Endothelial cell (in vitro differentiated cells): ENCODE measurements at regions not wholly inside any gene's neighbourhood (a gene's known extent, or its start where the extent isn't known, plus 50 kb on each side); places are given as distances from the start of the nearest gene placed in this dataset.

ENCODE experiments used
- DNase-seq: peaks from one replicate; pipeline ENCODE4 v3.0.0; 2021; ENCODE audit warnings: low spot score
- H3K27ac Mint-ChIP-seq: one replicate; pipeline ENCODE4 v1.8.0; 2021; ENCODE audit warnings: mixed read lengths, inconsistent platforms; ENCODE audit not compliant: unreplicated experiment
- H3K27me3 Mint-ChIP-seq: one replicate; pipeline ENCODE4 v1.8.0; 2021; ENCODE audit warnings: mild to moderate bottlenecking, moderate library complexity, mixed read lengths, inconsistent platforms; ENCODE audit not compliant: unreplicated experiment
- H3K36me3 Mint-ChIP-seq: one replicate; pipeline ENCODE4 v1.8.0; 2021; ENCODE audit warnings: mild to moderate bottlenecking, low read depth, mixed read lengths, inconsistent platforms; ENCODE audit not compliant: unreplicated experiment
- H3K4me1 Mint-ChIP-seq: one replicate; pipeline ENCODE4 v1.8.0; 2021; ENCODE audit warnings: mild to moderate bottlenecking, mixed read lengths, inconsistent platforms; ENCODE audit not compliant: unreplicated experiment
- H3K4me3 Mint-ChIP-seq: one replicate; pipeline ENCODE4 v1.8.0; 2021; ENCODE audit warnings: mild to moderate bottlenecking, mixed read lengths, inconsistent platforms; ENCODE audit not compliant: unreplicated experiment
- H3K9me3 Mint-ChIP-seq: one replicate; pipeline ENCODE4 v1.8.0; 2021; ENCODE audit warnings: mixed read lengths, inconsistent platforms; ENCODE audit not compliant: unreplicated experiment
- TF ChIP-seq, protein P1 (sequence below): fragments of 200-600 bp; sonication (generic); IDR thresholded peaks from one replicate; pipeline ENCODE4 v1.5.0; 2021; ENCODE audit warnings: antibody characterized with exemption; ENCODE audit not compliant: unreplicated experiment

DNA sequence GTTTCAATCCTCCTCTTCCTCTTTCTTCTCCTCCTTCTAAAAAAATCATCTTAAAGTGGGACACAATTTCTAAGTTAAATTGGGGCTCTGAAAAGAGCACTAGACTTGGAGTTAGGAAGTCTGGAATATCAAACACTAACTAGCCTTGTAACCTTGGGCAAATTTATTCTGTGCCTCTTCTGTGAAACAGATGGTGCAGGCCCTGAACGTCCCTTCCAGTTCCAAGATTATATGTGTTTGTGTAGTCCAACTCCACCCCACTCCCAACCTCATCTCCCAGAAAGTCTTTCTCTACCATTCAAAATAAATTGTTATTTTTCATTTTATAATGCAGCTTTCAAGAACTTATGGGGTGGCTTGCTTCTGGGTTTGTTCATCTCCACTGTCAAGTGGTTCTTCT lies 630.0 kb downstream of the LMO4 start:
- no peak for DNase-seq
- Mint-ChIP-seq H3K4me1 (no peaks in the 10 kb centered on the region), H3K9me3 (no peaks in the 10 kb centered on the region), H3K27me3 (no peaks in the 10 kb centered on the region), H3K27ac (no peak overlapping the region), H3K36me3 (no peaks in the 10 kb centered on the region), H3K4me3 (no peak overlapping the region)
- TF ChIP-seq, protein P1, sequence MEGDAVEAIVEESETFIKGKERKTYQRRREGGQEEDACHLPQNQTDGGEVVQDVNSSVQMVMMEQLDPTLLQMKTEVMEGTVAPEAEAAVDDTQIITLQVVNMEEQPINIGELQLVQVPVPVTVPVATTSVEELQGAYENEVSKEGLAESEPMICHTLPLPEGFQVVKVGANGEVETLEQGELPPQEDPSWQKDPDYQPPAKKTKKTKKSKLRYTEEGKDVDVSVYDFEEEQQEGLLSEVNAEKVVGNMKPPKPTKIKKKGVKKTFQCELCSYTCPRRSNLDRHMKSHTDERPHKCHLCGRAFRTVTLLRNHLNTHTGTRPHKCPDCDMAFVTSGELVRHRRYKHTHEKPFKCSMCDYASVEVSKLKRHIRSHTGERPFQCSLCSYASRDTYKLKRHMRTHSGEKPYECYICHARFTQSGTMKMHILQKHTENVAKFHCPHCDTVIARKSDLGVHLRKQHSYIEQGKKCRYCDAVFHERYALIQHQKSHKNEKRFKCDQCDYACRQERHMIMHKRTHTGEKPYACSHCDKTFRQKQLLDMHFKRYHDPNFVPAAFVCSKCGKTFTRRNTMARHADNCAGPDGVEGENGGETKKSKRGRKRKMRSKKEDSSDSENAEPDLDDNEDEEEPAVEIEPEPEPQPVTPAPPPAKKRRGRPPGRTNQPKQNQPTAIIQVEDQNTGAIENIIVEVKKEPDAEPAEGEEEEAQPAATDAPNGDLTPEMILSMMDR: no peak

DNA sequence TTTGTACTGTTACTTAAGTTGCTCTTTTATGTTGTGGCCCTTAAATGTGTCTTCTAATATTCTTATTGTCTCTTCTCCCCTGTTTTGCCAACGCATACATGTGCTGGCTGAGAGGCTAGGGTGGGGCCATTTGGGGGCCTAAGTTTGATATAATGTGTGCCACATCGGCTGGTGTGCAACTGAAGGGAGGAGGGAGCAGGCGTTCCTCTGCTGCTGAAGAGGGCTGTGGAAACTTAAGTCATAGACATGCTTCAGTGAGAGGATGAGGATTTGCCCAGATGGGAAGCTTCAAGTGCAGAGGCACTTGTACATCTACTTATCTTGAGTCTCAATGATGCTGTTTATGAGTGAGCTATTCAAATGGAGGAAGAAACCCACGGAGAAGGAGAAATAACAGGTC lies 630.6 kb downstream of the LMO4 start:
- Mint-ChIP-seq H3K4me1 (no peaks in the 10 kb centered on the region), H3K27ac (no peak overlapping the region), H3K36me3 (no peaks in the 10 kb centered on the region), H3K4me3 (no peak overlapping the region), H3K27me3 (no peaks in the 10 kb centered on the region), H3K9me3 (no peaks in the 10 kb centered on the region)
- DNase-seq: no peak
- TF ChIP-seq, protein P1: no peak

DNA sequence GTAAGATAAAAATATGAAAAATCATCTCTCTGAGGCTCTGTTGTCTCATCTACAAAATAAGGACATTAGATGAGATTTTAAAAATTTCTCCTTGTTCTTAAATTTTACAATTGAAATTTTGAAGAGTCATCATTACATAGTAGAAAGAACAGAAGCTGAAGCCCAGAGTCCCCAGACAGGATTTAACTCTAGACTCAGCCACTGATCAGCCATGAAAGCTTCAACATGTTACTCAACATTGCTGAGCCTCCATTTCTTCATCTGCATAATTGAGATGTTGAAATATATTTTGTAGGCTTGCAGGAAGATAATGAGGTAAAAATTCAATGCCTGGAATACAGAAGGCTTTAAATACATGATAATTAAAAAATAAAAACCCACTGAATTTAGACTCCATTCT lies 633.3 kb downstream of the LMO4 start:
- Mint-ChIP-seq H3K27ac (no peak overlapping the region), H3K36me3 (no peaks in the 10 kb centered on the region), H3K27me3 (no peaks in the 10 kb centered on the region), H3K4me3 (no peak overlapping the region), H3K4me1 (peaks cover 4% of the 10 kb centered on the region), H3K9me3 (no peaks in the 10 kb centered on the region)
- DNase-seq: no peak
- TF ChIP-seq, protein P1: no peak

DNA sequence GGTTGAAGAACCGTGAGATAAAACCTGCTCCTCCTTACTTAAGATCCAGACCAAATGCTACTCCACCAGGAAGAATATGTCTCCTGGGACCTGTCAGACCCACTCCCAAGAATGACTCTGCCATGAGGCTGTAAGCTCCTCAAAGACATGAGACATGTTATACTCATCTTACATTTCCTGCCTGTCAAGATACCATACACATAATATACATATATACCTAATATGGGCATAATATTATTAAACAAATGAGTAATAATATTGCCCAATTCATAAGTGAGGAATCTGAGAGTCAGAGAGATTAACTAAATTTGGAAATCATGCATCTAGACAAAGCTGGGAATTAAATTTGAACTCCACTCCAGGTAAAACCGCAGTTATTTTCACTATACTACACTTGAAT lies 634.9 kb downstream of the LMO4 start:
- TF ChIP-seq, protein P1: no peak
- Mint-ChIP-seq H3K9me3 (no peaks in the 10 kb centered on the region), H3K27ac (no peak overlapping the region), H3K4me1 (peaks cover 4% of the 10 kb centered on the region), H3K27me3 (no peaks in the 10 kb centered on the region), H3K4me3 (no peak overlapping the region), H3K36me3 (no peaks in the 10 kb centered on the region)
- no peak for DNase-seq

DNA sequence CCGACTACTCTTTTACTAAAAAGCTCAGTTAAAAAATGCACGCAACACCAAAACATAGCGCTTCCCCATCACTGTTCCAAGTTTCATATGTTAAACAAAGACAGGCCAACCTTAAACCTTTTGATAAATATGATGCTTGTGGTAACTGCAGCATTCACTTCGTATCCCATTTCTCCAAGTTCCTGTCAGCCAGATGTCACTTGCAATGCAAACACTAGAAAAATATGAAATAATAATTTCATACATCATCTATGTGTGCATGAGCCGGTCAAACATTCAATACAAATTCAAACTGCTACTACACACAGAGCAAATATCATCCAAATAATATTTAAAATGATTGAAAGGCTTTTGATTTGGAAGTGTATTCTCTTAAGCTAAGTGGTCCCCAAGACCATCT lies 636.5 kb downstream of the LMO4 start:
- no peaks in the 10 kb centered on the region for H3K36me3 Mint-ChIP-seq
- H3K27me3 Mint-ChIP-seq: no peaks in the 10 kb centered on the region
- no peak overlapping the region for H3K4me3 Mint-ChIP-seq
- peaks cover 4% of the 10 kb centered on the region for H3K4me1 Mint-ChIP-seq
- DNase-seq: no peak
- H3K9me3 Mint-ChIP-seq: no peaks in the 10 kb centered on the region
- no peak overlapping the region for H3K27ac Mint-ChIP-seq
- TF ChIP-seq, protein P1: no peak
